Right lobe of liver (tissue), 6 donors: ENCODE measurements at regions not wholly inside any gene's neighbourhood (a gene's known extent, or its start where the extent isn't known, plus 50 kb on each side); places are given as distances from the start of the nearest gene placed in this dataset.

Source experiments
- ATAC-seq, 4 donors: fragments of 200-7000 bp; cut with Tn5 transposase; one replicate each; pipeline ENCODE4 v1.9.1; 2020; ENCODE audit warnings: mild to moderate bottlenecking in 4 of 4, moderate library complexity in 4 of 4
- DNase-seq, 3 donors: peaks; one replicate each; pipeline ENCODE4 v3.0.0-alpha.2; 2020
- H3K27ac ChIP-seq, 3 donors: fragments of 200-600 bp; one replicate each; pipeline ENCODE4 v1.8.0; 2022
- H3K27me3 ChIP-seq, 2 donors: fragments of 200-600 bp; one replicate each; pipeline ENCODE4 v1.8.0; 2022
- H3K36me3 ChIP-seq, 4 donors: fragments of 200-600 bp; sonication (generic) in 1 of 4; one replicate each; pipeline versions ENCODE4 v1.5.1 to v1.8.0; 2017 to 2022; ENCODE audit warnings: control low read depth in 1 of 4
- H3K4me1 ChIP-seq, 4 donors: fragments of 200-600 bp; sonication (generic) in 1 of 4; one replicate each; pipeline versions ENCODE4 v1.5.1 to v1.8.0; 2017 to 2022; ENCODE audit warnings: control low read depth in 1 of 4
- H3K4me3 ChIP-seq, 3 donors: fragments of 200-600 bp; one replicate each; pipeline ENCODE4 v1.8.0; 2022
- H3K9me3 ChIP-seq, 4 donors: fragments of 200-600 bp; sonication (generic) in 1 of 4; one replicate each; pipeline versions ENCODE4 v1.5.1 to v1.8.0; 2017 to 2022; ENCODE audit warnings: control low read depth in 1 of 4
- POLR2A ChIP-seq: fragments of 450-650 bp; IDR thresholded peaks from one replicate; pipeline ENCODE4 v1.6.1; 2017; ENCODE audit warnings: antibody characterized with exemption, mild to moderate bottlenecking
- WGBS: methylation state at CpG from one replicate; pipeline ENCODE4 v1.1.6; 2018; ENCODE audit warnings: low coverage, low lambda C conversion rate; ENCODE audit not compliant: insufficient coverage; ENCODE audit errors: missing lambda C conversion rate; 5-methylcytosine and 5-hydroxymethylcytosine counted together
- intact Hi-C, 2 donors: fragments of 100-400 bp; cut with DNase I; formaldehyde crosslinking; loops; one replicate each; pipeline versions ENCODE4 v1.11.2 to v1.14.1; 2022
- TF ChIP-seq, protein P1 (sequence below), 4 donors: fragments of 200-600 bp in 3 of 4; fragments of 450-650 bp in 1 of 4; IDR thresholded peaks; one replicate each; pipeline versions ENCODE4 v1.5.1 to v1.8.0; 2016 to 2022; ENCODE audit warnings: antibody characterized with exemption in 4 of 4, mild to moderate bottlenecking in 2 of 4
- donor health status: DM: no; HTN: yes; CAD: no.
- donor health status: DM: no; HTN: no; CAD: no.
- donor health status: DM: no; HTN: no; CAD: no.
- donor health status: DM: no; HTN: yes; CAD: no.
- donor health status: DM: no; HTN: yes; CAD: no.

DNA sequence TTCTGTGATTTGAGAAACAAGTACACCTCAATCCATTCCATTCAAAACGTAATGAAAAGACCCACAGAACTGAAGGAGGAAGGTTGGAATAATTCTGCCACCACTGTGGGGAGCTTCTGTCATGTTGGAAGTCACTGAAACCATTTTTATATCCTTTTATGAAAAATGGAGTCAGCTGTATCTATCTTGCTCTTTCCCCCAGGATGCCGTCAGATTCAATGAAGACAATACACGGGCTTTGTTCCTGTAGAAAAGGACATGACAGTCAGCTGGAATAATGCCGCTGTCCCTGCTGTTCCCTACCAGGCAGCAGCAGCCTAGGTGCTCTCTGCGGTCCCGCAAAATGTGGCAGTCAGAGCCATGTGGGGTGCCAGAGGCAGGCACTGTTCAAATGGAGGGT is 52.5 kb upstream of the APCDD1 start:
- intact Hi-C loops: loop anchor here in 1 of 2 donors (5.0 kb wide), 1 partner anchor 50 kb away; the partner anchor contains the start of gene APCDD1
- no peaks in the 10 kb centered on the region for H3K4me1 ChIP-seq
- no peaks in the 10 kb centered on the region for H3K27me3 ChIP-seq
- H3K27ac ChIP-seq: no peak overlapping the region
- no peaks in the 10 kb centered on the region for H3K36me3 ChIP-seq
- TF ChIP-seq, protein P1, sequence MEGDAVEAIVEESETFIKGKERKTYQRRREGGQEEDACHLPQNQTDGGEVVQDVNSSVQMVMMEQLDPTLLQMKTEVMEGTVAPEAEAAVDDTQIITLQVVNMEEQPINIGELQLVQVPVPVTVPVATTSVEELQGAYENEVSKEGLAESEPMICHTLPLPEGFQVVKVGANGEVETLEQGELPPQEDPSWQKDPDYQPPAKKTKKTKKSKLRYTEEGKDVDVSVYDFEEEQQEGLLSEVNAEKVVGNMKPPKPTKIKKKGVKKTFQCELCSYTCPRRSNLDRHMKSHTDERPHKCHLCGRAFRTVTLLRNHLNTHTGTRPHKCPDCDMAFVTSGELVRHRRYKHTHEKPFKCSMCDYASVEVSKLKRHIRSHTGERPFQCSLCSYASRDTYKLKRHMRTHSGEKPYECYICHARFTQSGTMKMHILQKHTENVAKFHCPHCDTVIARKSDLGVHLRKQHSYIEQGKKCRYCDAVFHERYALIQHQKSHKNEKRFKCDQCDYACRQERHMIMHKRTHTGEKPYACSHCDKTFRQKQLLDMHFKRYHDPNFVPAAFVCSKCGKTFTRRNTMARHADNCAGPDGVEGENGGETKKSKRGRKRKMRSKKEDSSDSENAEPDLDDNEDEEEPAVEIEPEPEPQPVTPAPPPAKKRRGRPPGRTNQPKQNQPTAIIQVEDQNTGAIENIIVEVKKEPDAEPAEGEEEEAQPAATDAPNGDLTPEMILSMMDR (IDR thresholded peaks at IDR 0.05): no peak
- no peak for TF ChIP-seq POLR2A
- WGBS: 67% methylated on average over 6 of the region's 6 CpGs
- no peaks in the 10 kb centered on the region for H3K9me3 ChIP-seq
- ATAC-seq (no peak), DNase-seq (no peak)
- no peak overlapping the region for H3K4me3 ChIP-seq

DNA sequence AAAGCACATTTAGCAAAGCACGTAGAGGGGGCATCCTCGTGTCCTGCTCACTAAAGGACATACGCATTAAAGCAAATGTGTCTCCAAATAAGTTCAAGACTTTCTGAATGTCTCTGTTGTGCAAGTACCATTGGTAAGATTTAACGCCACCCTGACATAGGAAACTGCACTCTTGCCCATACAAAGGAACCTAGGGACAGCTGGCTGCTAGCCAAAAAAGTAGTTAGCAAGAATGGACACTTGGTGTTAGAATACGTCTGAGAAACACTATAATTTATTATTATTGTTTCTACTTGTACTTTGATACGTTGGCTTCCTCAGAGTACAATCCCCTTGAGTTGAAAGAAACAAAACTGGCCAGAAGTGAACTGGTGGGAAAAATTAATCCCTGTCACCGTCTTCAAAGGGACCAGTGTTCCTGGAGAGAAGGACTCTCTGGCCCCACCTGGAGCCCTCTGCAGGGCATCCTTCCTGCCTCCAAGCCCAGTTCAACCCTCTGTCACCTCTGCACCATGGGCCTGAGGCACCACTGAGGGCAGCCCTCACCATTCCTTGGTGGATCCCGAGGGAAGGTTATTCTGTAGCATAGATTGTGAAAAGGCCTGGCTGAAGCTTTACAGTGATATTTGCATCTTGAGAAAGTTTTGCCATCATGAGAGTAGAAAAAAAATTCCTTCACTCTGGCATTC is 51.4 kb upstream of the APCDD1 start:
- Histone ChIP-seq H3K36me3 (no peaks in the 10 kb centered on the region), H3K9me3 (no peaks in the 10 kb centered on the region), H3K4me3 (no peak overlapping the region), H3K4me1 (no peaks in the 10 kb centered on the region), H3K27me3 (no peaks in the 10 kb centered on the region), H3K27ac (no peak overlapping the region)
- WGBS: 64% methylated on average over 7 of the region's 8 CpGs
- TF ChIP-seq, protein P1 (IDR thresholded peaks at IDR 0.05): no peak
- TF ChIP-seq POLR2A: no peak
- ATAC-seq (no peak), DNase-seq (no peak)
- intact Hi-C loops: loop anchor here in 1 of 2 donors (5.0 kb wide), 1 partner anchor 49 kb away; the partner anchor contains the start of gene APCDD1

DNA sequence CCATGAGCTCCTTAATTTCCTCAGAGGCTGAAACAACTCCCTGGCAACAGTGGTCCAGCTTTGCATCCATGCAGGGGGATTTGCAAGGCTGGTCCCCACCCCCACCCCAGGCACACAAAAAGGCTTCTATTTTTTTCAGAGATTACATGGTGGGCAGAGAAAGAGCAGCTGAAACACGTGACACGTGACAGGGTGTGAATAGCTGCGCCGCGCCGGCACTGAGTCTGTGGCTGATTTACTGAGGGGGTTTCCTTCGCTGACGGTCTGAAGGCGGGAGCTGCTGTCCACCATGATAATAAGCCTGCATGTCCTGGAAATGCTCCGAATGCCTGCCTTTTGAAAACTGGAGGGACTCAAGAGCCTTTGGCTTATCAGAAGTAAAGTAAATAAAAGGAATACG is 50.7 kb upstream of the APCDD1 start:
- Histone ChIP-seq H3K4me3 (no peak overlapping the region), H3K4me1 (no peaks in the 10 kb centered on the region), H3K27me3 (no peaks in the 10 kb centered on the region), H3K36me3 (no peaks in the 10 kb centered on the region), H3K27ac (no peak overlapping the region), H3K9me3 (no peaks in the 10 kb centered on the region)
- no peak for TF ChIP-seq POLR2A
- TF ChIP-seq, protein P1 (IDR thresholded peaks at IDR 0.05): no peak
- intact Hi-C loops: loop anchor here in 1 of 2 donors (5.0 kb wide), 1 partner anchor 49 kb away; the partner anchor contains the start of gene APCDD1
- no peak for ATAC-seq
- no peak for DNase-seq
- WGBS: 48% methylated on average over 9 of the region's 11 CpGs

DNA sequence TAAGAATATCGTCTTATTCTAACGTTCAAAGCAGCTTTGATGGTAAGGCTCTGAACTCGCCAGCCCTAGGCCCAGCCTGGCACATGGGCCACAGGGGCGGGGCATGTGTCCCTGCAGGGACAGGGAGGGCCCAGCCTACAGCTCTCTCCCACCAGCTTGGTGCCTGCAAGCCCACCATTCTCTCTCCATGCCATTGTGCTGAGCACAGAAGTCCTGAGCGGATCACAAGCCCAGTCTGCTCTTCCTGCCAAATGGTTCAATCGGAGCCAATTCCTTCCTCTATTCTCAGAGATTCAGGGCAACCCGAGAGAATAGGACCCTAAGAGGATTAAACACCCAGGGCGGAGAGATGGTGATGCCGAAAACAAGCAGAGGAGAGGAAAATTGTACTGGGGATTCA is 50.3 kb upstream of the APCDD1 start:
- ATAC-seq: no peak

More for the DNA sequence above, 50.3 kb upstream of the APCDD1 start:
- no peaks in the 10 kb centered on the region for H3K4me1 ChIP-seq
- H3K27me3 ChIP-seq: no peaks in the 10 kb centered on the region
- no peaks in the 10 kb centered on the region for H3K9me3 ChIP-seq
- no peaks in the 10 kb centered on the region for H3K36me3 ChIP-seq
- H3K27ac ChIP-seq: no peak overlapping the region
- no peak overlapping the region for H3K4me3 ChIP-seq
- TF ChIP-seq, protein P1 (IDR thresholded peaks at IDR 0.05): no peak
- no peak for TF ChIP-seq POLR2A
- no peak for DNase-seq
- whole genome bisulfite sequencing: 42% methylated on average over 5 of the region's 9 CpGs
- intact Hi-C loops: loop anchor here in 1 of 2 donors (5.0 kb wide), 1 partner anchor 48 kb away; the partner anchor contains the start of gene APCDD1
